Adipocyte (in vitro differentiated cells): ENCODE measurements at regions not wholly inside any gene's neighbourhood (a gene's known extent, or its start where the extent isn't known, plus 50 kb on each side); places are given as distances from the start of the nearest gene placed in this dataset.

Experiments used
- DNase-seq: peaks from one replicate; pipeline ENCODE4 v3.0.0-alpha.2; 2015; ENCODE audit warnings: low read depth
- H3K27me3 ChIP-seq: replicated peaks from 2 replicates; pipeline ENCODE4 v1.7.0; 2013; ENCODE audit warnings: mild to moderate bottlenecking, low read length, moderate library complexity; ENCODE audit not compliant: control insufficient read depth, insufficient read depth
- H3K36me3 ChIP-seq: 2 replicates; pipeline ENCODE4 v1.7.0; 2013; ENCODE audit warnings: low read length, mild to moderate bottlenecking, moderate library complexity; ENCODE audit not compliant: control insufficient read depth, insufficient read depth, severe bottlenecking
- H3K4me1 ChIP-seq: 2 replicates; pipeline ENCODE4 v1.7.0; 2013; ENCODE audit warnings: mild to moderate bottlenecking, low read length, moderate library complexity; ENCODE audit not compliant: control insufficient read depth, insufficient read depth
- H3K4me3 ChIP-seq: 2 replicates; pipeline ENCODE4 v1.7.0; 2013; ENCODE audit warnings: mild to moderate bottlenecking, low read length, moderate library complexity
- H3K9ac ChIP-seq: 2 replicates; pipeline ENCODE4 v1.7.0; 2013; ENCODE audit warnings: mild to moderate bottlenecking, low read length, moderate library complexity
- H3K9me3 ChIP-seq: 2 replicates; pipeline ENCODE4 v1.7.0; 2013; ENCODE audit warnings: mild to moderate bottlenecking, low read length, moderate library complexity; ENCODE audit not compliant: control insufficient read depth

DNA sequence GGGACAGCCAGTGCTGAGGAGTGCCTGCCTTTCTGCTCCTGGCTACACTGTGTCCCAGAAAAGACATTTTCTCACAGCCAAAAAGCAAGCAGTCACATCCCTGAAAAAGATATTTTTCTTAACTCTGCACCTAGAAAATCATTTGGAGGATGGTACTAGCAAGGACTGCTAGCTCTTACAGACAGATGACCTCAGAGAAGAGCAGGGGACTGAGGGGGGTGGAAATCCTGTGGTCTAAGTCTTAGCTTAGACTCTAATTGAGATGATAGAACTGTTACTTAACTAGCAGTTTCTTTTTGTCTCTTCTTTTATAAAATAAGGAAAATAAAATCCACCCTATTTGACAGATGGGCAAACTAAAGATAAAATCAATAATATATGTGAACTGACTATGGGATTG lies 152.8 kb downstream of the TMEM200A start:
- Histone ChIP-seq H3K4me1 (peaks cover 10% of the 10 kb centered on the region), H3K9ac (no peak overlapping the region), H3K9me3 (no peaks in the 10 kb centered on the region), H3K27me3 (no peaks in the 10 kb centered on the region), H3K36me3 (no peaks in the 10 kb centered on the region), H3K4me3 (no peak overlapping the region)
- DNase-seq = no peak

GRCh38 chr6:130520221-130520620 lies 154.4 kb downstream of the TMEM200A start:
- Histone ChIP-seq H3K27me3 (no peaks in the 10 kb centered on the region), H3K36me3 (no peaks in the 10 kb centered on the region), H3K4me3 (no peak overlapping the region), H3K9me3 (no peaks in the 10 kb centered on the region), H3K9ac (no peak overlapping the region), H3K4me1 (peaks cover 10% of the 10 kb centered on the region)
- no peak for DNase-seq

GRCh38 chr6:130520801-130521200 lies 155.0 kb downstream of the TMEM200A start:
- Histone ChIP-seq H3K4me1 (peaks cover 10% of the 10 kb centered on the region), H3K4me3 (no peak overlapping the region), H3K9me3 (no peaks in the 10 kb centered on the region), H3K36me3 (no peaks in the 10 kb centered on the region), H3K27me3 (no peaks in the 10 kb centered on the region), H3K9ac (no peak overlapping the region)
- no peak for DNase-seq

GRCh38 chr6:130524552-130524951 lies 158.7 kb downstream of the TMEM200A start:
- DNase-seq = no peak
- Histone ChIP-seq H3K9ac (no peak overlapping the region), H3K4me3 (no peak overlapping the region), H3K36me3 (no peaks in the 10 kb centered on the region), H3K27me3 (no peaks in the 10 kb centered on the region), H3K9me3 (no peaks in the 10 kb centered on the region), H3K4me1 (peaks cover 10% of the 10 kb centered on the region)

DNA sequence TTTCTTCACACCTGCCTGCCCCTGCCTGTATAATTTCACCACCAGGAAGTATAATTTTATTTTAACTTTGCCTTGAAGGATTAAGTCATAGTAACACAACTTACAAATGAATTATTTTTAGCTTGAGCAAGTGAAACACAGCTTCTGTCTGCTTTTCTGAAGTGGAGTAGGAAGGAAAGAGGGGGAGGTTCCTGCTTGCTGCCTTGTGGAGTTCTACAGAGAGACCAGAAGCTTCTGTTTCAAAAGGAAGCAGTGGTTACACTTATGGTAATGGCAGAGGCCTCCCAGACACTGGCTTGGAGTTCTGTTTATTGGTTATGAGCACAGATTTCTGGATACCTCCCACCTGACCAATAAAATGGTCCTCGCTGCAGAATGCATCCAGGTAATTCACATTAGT lies 159.6 kb downstream of the TMEM200A start:
- Histone ChIP-seq H3K9me3 (no peaks in the 10 kb centered on the region), H3K27me3 (no peaks in the 10 kb centered on the region), H3K36me3 (no peaks in the 10 kb centered on the region), H3K9ac (no peak overlapping the region), H3K4me1 (peaks cover 6% of the 10 kb centered on the region), H3K4me3 (no peak overlapping the region)
- no peak for DNase-seq

- no peaks in the 10 kb centered on the region for H3K36me3 ChIP-seq
- H3K27me3 ChIP-seq = no peaks in the 10 kb centered on the region
- no peak overlapping the region for H3K9ac ChIP-seq
- no peak for DNase-seq
- no peak overlapping the region for H3K4me3 ChIP-seq
- H3K9me3 ChIP-seq = no peaks in the 10 kb centered on the region
- H3K4me1 ChIP-seq = peaks cover 3% of the 10 kb centered on the region
Observed at GRCh38 chr6:130526466-130526865, 160.6 kb downstream of the TMEM200A start.

DNA sequence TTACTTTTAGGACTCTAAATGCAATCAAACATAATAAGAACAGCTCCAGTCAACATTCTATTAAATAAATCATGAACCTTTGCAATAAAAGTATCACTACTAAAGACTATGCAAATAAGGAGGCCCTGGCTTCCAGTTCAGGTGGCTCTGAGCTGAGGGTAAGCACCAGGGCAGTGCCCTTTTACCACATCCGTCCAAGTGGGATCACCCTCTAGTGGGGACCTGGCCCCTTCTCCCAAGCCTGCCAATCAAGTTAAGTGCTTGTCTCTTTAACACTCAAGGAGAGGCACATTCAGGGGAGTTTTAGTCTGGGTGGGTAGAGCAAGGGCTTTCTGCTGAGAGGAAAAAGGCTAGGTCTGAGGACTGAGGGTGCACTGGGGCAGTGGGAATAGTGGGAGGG lies 161.4 kb downstream of the TMEM200A start:
- Histone ChIP-seq H3K9me3 (no peaks in the 10 kb centered on the region), H3K36me3 (no peaks in the 10 kb centered on the region), H3K9ac (no peak overlapping the region), H3K4me3 (no peak overlapping the region), H3K27me3 (no peaks in the 10 kb centered on the region), H3K4me1 (peaks cover 3% of the 10 kb centered on the region)
- DNase-seq = no peak

GRCh38 chr6:130529569-130530149 lies 163.8 kb downstream of the TMEM200A start:
- Histone ChIP-seq H3K9me3 (no peaks in the 10 kb centered on the region), H3K27me3 (no peaks in the 10 kb centered on the region), H3K9ac (no peak overlapping the region), H3K4me1 (no peaks in the 10 kb centered on the region), H3K4me3 (no peak overlapping the region), H3K36me3 (no peaks in the 10 kb centered on the region)
- DNase-seq = no peak

DNA sequence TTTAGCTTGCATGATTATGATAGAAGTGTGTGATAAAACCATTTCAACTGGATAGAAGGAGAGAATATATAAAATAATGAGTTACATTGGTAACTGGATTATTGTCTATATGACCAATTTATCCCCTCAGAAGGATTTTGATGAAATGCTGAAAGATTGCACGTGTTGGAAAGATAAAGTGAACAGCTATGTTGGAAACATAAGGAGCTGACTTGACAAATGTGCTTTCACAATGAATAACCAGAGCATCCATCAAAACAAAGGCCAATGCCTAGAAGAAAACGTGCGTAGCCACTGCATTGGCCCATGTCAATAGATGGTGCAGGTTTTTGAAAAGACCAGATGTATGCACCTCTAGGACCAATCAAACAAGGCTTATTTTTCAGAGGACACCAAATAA lies 168.8 kb downstream of the TMEM200A start:
- H3K27me3 ChIP-seq = no peaks in the 10 kb centered on the region
- H3K9ac ChIP-seq = no peak overlapping the region
- no peaks in the 10 kb centered on the region for H3K4me1 ChIP-seq
- H3K4me3 ChIP-seq = no peak overlapping the region
- no peak for DNase-seq
- H3K36me3 ChIP-seq = no peaks in the 10 kb centered on the region
- peaks cover 16% of the 10 kb centered on the region for H3K9me3 ChIP-seq

GRCh38 chr6:130535242-130535641 lies 169.4 kb downstream of the TMEM200A start:
- Histone ChIP-seq H3K4me3 (no peak overlapping the region), H3K4me1 (no peaks in the 10 kb centered on the region), H3K27me3 (no peaks in the 10 kb centered on the region), H3K9ac (no peak overlapping the region), H3K9me3 (peaks cover 19% of the 10 kb centered on the region), H3K36me3 (no peaks in the 10 kb centered on the region)
- no peak for DNase-seq

DNA sequence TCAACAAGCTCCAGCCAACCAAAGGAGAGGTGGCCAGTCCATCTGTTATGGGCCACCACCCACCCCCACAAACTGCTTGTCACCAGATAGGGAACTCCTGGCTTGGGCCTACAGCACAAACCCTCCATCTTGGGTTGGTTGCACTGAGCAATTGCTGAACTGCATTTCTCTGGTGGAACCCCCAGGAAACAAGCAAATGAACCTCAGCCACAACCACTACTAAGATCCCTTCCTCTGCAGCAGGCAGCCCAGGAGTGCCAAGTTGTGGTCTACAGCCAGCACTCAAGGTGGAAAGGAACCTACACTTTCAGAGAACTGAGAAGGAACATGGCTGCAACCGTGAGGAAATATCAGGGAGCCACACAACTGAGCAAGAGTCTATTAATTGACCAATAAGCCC lies 171.6 kb downstream of the TMEM200A start:
- H3K4me3 ChIP-seq = no peak overlapping the region
- no peaks in the 10 kb centered on the region for H3K27me3 ChIP-seq
- no peak for DNase-seq
- no peaks in the 10 kb centered on the region for H3K36me3 ChIP-seq
- no peaks in the 10 kb centered on the region for H3K4me1 ChIP-seq
- H3K9me3 ChIP-seq = peaks cover 19% of the 10 kb centered on the region
- no peak overlapping the region for H3K9ac ChIP-seq

GRCh38 chr6:130547723-130548122 lies 181.9 kb downstream of the TMEM200A start:
- Histone ChIP-seq H3K4me1 (no peaks in the 10 kb centered on the region), H3K36me3 (no peaks in the 10 kb centered on the region), H3K9ac (no peak overlapping the region), H3K4me3 (no peak overlapping the region), H3K9me3 (no peaks in the 10 kb centered on the region), H3K27me3 (no peaks in the 10 kb centered on the region)
- no peak for DNase-seq
